ENCODE measurements at regions not wholly inside any gene's neighbourhood (a gene's known extent, or its start where the extent isn't known, plus 50 kb on each side); places are given as distances from the start of the nearest gene placed in this dataset.

GRCh38 chr7:16046041-16046440 is 359.6 kb upstream of the MEOX2 start:
- no peak for DNase-seq

DNA sequence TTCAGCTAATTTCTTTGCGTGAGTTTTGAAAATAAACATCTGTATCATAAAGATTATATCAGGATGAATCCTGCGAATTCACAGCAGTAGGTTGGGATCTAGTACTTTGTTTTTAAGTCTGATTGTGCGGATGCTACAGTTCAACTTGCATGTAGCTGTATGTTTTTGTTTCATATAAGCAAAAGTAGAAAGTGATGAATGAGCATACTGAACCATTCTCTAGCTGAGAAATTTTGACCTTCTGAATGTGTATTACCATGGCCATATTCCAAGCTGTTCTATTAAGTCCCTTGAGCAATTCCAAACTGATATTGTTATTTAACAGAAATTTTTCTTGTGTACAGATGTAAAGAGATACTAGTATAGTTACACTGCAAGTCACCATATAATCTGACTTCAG is 358.8 kb upstream of the MEOX2 start:
- no peak for DNase-seq

- no peak for DNase-seq
Observed at GRCh38 chr7:16044645-16045044, 358.2 kb upstream of the MEOX2 start.

DNA sequence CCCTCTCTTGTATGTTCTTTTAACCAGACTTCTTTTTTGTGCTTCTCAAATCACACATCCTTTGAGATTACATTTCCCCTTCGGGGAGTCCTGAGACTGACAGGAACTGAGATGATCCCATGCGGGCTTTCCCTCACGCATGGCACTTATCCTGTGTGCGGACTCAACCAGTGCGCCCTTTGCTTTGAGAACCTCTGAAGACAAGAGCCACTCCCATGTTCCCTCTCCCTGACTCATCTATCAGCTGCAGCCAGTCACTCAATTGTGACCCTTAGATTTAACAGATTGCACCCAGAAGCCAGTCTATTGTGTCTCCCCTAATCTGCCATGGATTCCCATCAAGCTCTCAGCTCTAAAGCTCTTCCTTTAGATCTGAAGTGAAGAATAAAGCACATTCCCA is 353.9 kb upstream of the MEOX2 start:
- DNase-seq = no peak

DNA sequence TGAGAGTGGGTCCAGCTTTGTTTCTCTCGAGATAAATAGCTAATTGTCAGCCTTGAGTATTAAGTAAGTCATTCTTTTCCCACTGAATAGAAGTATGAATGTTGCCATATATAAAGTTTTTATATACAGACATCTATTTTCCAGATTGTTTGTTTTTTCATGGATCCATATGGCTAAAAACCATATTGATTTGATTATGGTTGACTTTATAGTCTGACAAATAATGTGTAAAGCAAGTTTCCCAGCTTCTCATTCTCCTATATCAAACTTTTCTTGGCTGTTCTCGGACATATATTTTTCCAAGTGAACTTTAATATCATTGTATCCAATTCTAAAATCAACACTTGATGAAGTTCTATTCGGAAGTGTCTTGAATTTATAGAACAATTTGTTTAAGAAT is 352.4 kb upstream of the MEOX2 start:
- DNase-seq = no peak

DNA sequence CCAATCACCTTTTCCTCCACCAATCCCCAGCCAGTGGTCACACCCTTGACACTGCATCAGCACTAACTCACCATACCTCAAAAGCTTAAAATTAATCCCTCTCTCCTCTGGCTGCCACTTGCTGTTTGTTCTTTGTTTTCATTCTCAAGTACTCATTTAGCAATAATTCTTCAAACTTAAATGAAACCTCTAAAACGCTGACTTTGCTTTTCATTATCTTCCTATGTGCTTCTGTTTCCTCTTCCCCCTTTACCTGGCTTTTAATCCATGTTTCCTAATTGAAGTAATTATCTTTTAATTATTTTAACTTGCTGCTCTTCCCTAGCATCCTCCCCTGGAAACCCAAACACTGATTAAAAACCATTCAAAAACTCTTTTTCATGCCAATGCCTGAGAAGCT is 348.9 kb upstream of the MEOX2 start:
- no peak for DNase-seq

GRCh38 chr7:16034866-16035265 is 348.4 kb upstream of the MEOX2 start:
- DNase-seq = no peak

DNA sequence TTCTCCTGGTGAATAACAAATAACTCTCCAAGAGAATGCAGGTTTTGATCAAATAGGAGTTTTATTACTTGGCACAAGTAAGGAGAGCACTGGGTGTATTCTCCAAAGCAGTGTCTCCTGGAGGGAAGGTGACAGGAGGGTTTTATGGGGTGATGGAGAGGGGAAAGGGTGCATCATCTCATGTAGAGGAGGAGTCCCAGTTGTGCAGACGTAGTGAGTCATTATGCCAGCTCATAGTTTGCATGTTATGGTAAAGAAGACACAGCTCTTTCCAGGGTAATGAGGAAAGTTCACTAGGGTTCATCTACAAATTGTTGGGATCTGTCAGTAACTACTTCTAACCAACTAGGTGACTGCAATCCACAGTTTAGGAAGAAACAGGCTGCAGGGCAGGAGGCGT is 347.9 kb upstream of the MEOX2 start:
- DNase-seq = no peak

GRCh38 chr7:16033233-16033632 is 346.8 kb upstream of the MEOX2 start:
- DNase-seq = no peak

DNA sequence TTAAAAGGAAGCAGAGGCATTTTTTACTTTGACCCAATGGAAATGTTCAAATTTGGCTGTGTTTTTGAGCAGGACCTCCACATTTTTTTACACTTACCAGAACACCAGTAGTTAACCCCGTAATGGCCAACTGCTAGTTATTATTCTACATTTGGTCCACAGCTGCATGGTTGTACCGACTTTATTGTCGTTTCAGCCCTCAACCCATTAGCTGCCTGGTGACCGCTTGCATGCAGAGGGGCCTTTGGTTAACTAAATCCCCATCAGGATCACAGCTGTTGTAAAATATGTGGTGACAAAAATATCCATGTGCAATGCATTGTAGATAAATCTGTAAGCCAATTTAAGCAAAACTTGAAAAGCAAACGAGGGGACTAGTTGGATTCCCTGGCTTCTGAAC is 342.2 kb upstream of the MEOX2 start:
- no peak for DNase-seq

DNA sequence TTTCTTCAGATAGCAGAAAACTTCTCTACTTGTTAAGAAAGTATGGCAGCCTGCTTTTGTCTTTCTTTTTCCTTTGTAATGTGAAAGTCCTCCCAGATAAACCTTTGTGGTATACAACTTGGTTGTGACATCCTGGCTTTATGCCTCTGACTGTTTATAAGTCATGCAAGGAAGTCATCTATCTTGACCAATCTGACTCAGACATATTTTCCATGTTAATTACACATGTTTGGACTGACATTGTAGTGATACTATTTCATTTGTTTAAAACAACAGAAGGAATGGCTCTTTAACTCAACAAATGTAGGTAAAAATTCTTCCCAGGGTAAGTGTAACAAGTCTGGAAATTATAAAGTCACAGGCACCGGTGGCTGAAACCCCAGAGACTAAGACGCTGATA is 341.6 kb upstream of the MEOX2 start:
- no peak for DNase-seq

GRCh38 chr7:16027396-16027795 is 340.9 kb upstream of the MEOX2 start:
- DNase-seq = no peak

GRCh38 chr7:16026253-16027020 is 340.0 kb upstream of the MEOX2 start:
- DNase-seq = no peak

DNA sequence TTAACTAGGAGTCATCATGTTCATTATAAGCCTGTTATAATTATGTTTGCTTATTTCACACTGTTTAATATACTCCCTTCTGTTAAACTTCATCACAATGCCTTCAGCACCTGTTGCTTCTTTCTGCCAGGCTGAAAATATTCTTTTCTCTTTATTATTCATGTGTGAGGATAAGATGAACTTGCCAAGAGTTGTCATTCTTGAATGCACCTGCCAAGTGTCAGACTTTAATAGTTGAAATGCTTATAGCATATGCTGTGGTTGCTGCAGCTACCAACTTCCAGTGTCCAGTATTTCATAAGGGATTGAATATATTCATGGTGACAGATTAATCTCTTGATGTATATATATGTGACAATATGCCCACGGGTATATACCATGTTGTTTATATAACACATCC is 339.2 kb upstream of the MEOX2 start:
- DNase-seq = no peak

DNA sequence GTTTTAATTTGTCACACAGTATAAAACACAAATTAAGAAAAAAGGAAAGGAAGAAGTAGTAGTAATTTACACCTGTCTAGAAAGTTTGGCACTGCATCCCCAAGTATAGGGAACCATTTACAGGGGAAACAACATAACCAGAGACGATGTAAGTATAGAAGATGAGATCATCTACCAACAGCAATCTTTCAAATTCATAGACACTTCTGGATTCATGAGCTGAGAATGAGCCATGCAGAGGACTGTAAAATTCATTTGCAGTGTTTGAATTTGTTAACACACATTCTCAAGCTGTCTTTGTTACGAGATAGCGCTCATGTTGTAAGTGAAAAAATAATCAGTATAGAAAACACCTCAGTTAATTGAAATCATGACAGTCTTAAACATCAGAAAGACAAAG is 337.0 kb upstream of the MEOX2 start:
- no peak for DNase-seq

GRCh38 chr7:16023046-16023445 is 336.6 kb upstream of the MEOX2 start:
- no peak for DNase-seq

DNA sequence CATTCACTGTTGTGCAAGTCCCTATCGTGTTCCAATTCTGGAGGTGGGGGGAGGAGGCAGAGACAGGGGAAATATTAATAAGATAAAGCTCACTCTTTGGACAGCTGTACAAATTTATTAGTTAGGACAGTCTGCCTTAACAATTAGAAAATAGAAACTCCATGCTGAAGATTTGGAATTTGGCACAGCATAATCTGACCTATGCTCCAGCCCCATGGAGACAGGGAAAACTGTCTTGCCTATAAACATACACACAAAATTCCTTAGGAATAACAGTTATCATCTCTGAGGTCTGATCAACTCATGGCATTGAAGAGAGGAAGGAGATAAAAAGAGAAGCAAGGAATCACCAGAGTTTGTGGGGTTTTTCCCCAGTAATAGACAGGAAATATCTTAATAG is 335.4 kb upstream of the MEOX2 start:
- DNase-seq = no peak

DNA sequence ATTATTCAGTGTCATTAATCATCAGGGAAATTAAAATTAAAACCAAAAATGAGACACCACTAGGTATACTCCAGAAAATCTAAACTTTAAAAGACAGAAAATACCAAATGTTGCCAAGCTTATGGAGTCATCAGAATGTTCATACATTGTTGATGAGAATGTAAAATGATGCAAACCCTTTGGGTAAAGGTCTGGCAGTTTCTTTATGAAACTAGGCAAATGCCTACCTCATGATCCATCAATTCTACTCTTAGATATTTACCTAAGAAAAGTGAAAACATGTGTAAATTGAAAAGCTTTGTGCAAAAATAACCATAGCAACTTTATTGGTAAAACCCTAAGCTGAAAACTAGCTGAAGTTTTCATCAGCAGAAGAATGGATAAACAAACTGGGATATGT is 329.5 kb upstream of the MEOX2 start:
- no peak for DNase-seq

DNA sequence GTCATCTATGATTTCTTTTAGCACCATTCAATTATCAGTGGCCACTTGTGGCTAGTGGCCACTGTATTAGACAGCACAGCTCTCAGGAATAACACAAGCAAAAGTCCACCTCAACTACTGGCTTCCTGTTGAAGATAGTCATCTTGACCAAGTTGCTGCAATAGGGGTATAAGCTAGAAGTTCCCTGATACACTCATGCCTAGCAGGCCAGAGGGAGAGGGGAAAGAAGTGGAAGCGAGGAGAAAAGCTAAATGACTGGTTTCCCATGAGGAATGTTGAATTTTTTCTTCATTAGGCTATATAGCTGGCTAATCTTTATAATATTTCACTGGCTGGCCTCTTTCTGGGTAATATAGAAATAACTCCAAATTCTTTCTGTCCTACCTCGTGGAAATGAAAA is 327.5 kb upstream of the MEOX2 start:
- DNase-seq = no peak

GRCh38 chr7:16007911-16008310 is 321.4 kb upstream of the MEOX2 start:
- no peak for DNase-seq

DNA sequence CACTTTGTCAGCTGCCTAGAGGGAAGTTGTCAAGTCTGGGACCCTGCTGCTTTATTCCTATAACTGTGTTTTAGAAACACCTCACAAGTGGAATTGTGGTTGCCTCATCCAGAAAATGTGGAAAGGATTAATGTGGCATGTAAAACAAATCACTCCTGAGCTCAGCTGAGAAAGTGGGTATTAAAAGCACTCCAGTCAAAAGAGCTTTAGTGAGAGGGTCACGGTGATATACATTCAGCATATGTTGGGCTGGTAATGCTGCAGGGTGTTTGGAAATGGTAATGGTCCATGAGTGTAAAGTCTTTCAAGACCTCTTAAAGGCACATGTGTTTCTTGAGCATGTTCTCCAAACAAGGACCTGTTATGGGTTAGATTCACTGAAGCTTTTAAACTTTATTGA is 318.2 kb upstream of the MEOX2 start:
- no peak for DNase-seq

DNA sequence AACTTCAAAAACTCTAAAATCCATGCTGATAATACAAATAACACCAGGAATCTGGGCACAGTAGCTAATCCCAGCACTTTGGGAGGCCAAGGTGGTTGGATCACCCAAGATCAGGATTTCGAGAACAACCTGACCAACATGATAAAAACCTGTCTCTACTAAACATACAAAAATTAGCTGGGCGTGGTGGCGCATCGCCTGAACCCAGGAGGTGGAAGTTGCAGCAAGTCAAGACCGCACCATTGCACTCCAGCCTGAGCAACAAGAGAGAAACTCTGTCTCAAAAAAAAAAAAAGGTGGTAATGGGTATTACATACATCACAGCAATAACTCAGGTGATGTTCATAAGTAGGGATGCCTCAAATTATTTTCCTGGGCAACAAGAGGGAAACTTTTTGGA is 315.0 kb upstream of the MEOX2 start:
- no peak for DNase-seq

DNA sequence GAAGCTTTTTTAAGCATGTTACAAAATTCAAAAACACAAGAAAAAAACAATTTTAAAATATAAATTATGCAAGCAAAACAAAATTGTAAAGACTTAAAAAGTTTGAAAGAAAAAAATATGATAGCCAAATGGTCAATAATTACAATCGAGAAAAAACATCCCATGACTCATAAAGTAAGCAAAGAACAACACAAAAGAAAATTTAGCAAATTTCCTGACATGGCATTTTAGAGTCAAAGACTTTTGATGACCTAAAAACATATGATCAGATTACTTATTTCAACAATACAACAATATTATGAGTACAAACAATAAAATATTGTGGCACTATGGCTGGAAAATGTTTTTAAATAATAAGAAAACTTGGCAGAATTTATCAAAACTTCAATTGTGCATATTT is 312.1 kb upstream of the MEOX2 start:
- DNase-seq = no peak

- no peak for DNase-seq
Observed at GRCh38 chr7:15995027-15995426, 308.5 kb upstream of the MEOX2 start.

DNA sequence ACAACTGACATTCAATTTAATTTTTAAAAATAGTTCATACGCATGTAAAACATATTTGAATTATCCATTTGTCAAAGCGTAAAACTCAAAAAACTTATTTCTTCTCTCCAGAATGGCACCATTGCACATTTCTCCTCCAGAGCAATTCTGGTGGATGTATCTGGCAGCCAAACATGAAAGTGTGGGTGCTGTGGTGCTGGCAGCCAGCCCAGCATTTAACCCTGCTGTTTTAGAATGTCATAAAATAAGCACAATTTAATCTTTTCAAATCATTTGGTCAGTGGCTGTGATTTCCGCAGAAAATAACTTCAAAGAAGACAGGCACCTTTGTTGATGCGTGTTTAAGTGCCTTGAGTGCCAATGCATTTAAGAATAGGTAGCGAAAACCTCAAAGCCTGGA is 302.7 kb upstream of the MEOX2 start:
- no peak for DNase-seq
